ENCODE measurements at regions not wholly inside any gene's neighbourhood (a gene's known extent, or its start where the extent isn't known, plus 50 kb on each side); places are given as distances from the start of the nearest gene placed in this dataset.

- DNase-seq, result no peak
Measured at GRCh38 chr14:84785996-84786395, 743.9 kb upstream of the FLRT2 start.

- no peak for DNase-seq
Measured at GRCh38 chr14:84789012-84789411, 740.9 kb upstream of the FLRT2 start.

- no peak for DNase-seq
Measured at GRCh38 chr14:84792722-84793410, 737.1 kb upstream of the FLRT2 start.

- no peak for DNase-seq
Measured at GRCh38 chr14:84797326-84797725, 732.6 kb upstream of the FLRT2 start.

GRCh38 chr14:84804468-84804867 lies 725.5 kb upstream of the FLRT2 start:
- no peak for DNase-seq

- DNase-seq, result no peak
Measured at GRCh38 chr14:84804895-84805294, 725.0 kb upstream of the FLRT2 start.

GRCh38 chr14:84806181-84806580 lies 723.8 kb upstream of the FLRT2 start:
- DNase-seq, result no peak

GRCh38 chr14:84806622-84807021 lies 723.3 kb upstream of the FLRT2 start:
- no peak for DNase-seq

- DNase-seq, result no peak
Measured at GRCh38 chr14:84807673-84808072, 722.3 kb upstream of the FLRT2 start.

- DNase-seq, result no peak
Measured at GRCh38 chr14:84809158-84809557, 720.8 kb upstream of the FLRT2 start.

GRCh38 chr14:84814391-84814790 lies 715.6 kb upstream of the FLRT2 start:
- DNase-seq, result no peak

GRCh38 chr14:84819528-84819927 lies 710.4 kb upstream of the FLRT2 start:
- no peak for DNase-seq

- no peak for DNase-seq
Measured at GRCh38 chr14:84825481-84826251, 704.3 kb upstream of the FLRT2 start.

GRCh38 chr14:84826294-84826693 lies 703.6 kb upstream of the FLRT2 start:
- DNase-seq, result no peak

- no peak for DNase-seq
Measured at GRCh38 chr14:84850595-84850994, 679.3 kb upstream of the FLRT2 start.

- DNase-seq, result no peak
Measured at GRCh38 chr14:84856751-84857534, 673.0 kb upstream of the FLRT2 start.

GRCh38 chr14:84857571-84857970 lies 672.4 kb upstream of the FLRT2 start:
- no peak for DNase-seq

GRCh38 chr14:84859116-84859515 lies 670.8 kb upstream of the FLRT2 start:
- DNase-seq, result no peak

GRCh38 chr14:84864548-84865271 lies 665.2 kb upstream of the FLRT2 start:
- peak; percentile 67 for DNase-seq

- no peak for DNase-seq
Measured at GRCh38 chr14:84871734-84872133, 658.2 kb upstream of the FLRT2 start.

- DNase-seq, result peak; percentile 58
Measured at GRCh38 chr14:84874436-84874835, 655.5 kb upstream of the FLRT2 start.

GRCh38 chr14:84877061-84877460 lies 652.9 kb upstream of the FLRT2 start:
- no peak for DNase-seq

GRCh38 chr14:84882830-84883229 lies 647.1 kb upstream of the FLRT2 start:
- DNase-seq, result no peak
